Stimulated activated naive CD8-positive, alpha-beta T cell treated with anti-CD3 and anti-CD28 coated beads, Interleukin-15, Interleukin-2, amounts not matched to agents 100 ng/mL and 50 ng/mL, for 24 hours (primary cell): ENCODE measurements at regions not wholly inside any gene's neighbourhood (a gene's known extent, or its start where the extent isn't known, plus 50 kb on each side); places are given as distances from the start of the nearest gene placed in this dataset.
"Not testable (repeated sequence)": the region's sequence is repeated elsewhere in the genome, so short reads cannot be mapped to it uniquely, and the experiment has no call there.

Source experiments
- H3K27ac Mint-ChIP-seq: one replicate; pipeline ENCODE4 v1.8.0; 2021; ENCODE audit warnings: mild to moderate bottlenecking, mixed read lengths
- H3K27me3 Mint-ChIP-seq: one replicate; pipeline ENCODE4 v1.8.0; 2021; ENCODE audit warnings: mixed read lengths
- H3K36me3 Mint-ChIP-seq: one replicate; pipeline ENCODE4 v1.8.0; 2021; ENCODE audit warnings: low read depth, mixed read lengths
- H3K4me1 Mint-ChIP-seq: one replicate; pipeline ENCODE4 v1.8.0; 2021; ENCODE audit warnings: low read depth, mixed read lengths
- H3K4me3 Mint-ChIP-seq: one replicate; pipeline ENCODE4 v1.8.0; 2021; ENCODE audit warnings: mild to moderate bottlenecking, mixed read lengths
- H3K9me3 Mint-ChIP-seq: one replicate; pipeline ENCODE4 v1.8.0; 2021; ENCODE audit warnings: mixed read lengths

- Mint-ChIP-seq H3K9me3 (peaks cover 5% of the 10 kb centered on the region), H3K36me3 (no peaks in the 10 kb centered on the region), H3K27ac (no peak overlapping the region), H3K4me3 (no peak overlapping the region), H3K4me1 (no peaks in the 10 kb centered on the region), H3K27me3 (no peaks in the 10 kb centered on the region)
Measured at GRCh38 chr7:46100521-46100920, 179.4 kb upstream of the IGFBP3 start.

GRCh38 chr7:46099076-46099475, 178.0 kb upstream of the IGFBP3 start:
- no peaks in the 10 kb centered on the region for H3K27me3 Mint-ChIP-seq
- no peaks in the 10 kb centered on the region for H3K4me1 Mint-ChIP-seq
- H3K9me3 Mint-ChIP-seq: peaks cover 5% of the 10 kb centered on the region
- H3K27ac Mint-ChIP-seq: no peak overlapping the region
- no peak overlapping the region for H3K4me3 Mint-ChIP-seq
- no peaks in the 10 kb centered on the region for H3K36me3 Mint-ChIP-seq

GRCh38 chr7:46091071-46091470, 170.0 kb upstream of the IGFBP3 start:
- H3K27ac Mint-ChIP-seq: no peak overlapping the region

DNA sequence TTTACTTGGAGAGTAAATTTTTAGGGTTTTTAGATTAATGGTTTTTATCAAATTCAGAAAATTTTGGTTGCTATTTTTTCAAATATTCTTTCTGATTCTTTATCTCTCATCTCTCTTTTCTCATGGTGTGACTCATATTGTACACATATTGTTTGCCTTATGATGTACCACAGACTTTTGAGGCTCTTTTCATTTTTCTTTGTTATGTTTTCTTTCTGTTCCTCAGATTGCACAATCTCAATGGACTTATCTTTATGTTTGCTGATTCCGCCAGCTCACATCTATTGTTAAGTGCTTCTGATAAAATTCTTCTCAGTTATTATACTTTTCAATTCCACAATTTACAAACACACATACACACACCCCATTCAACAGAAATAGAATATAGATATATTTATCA, 168.2 kb upstream of the IGFBP3 start:
- peaks cover 17% of the 10 kb centered on the region for H3K9me3 Mint-ChIP-seq

More at GRCh38 chr7:46091071-46091470, 170.0 kb upstream of the IGFBP3 start:
- Mint-ChIP-seq H3K36me3 (no peaks in the 10 kb centered on the region), H3K27me3 (no peaks in the 10 kb centered on the region), H3K4me3 (no peak overlapping the region), H3K9me3 (peaks cover 17% of the 10 kb centered on the region), H3K4me1 (no peaks in the 10 kb centered on the region)

DNA sequence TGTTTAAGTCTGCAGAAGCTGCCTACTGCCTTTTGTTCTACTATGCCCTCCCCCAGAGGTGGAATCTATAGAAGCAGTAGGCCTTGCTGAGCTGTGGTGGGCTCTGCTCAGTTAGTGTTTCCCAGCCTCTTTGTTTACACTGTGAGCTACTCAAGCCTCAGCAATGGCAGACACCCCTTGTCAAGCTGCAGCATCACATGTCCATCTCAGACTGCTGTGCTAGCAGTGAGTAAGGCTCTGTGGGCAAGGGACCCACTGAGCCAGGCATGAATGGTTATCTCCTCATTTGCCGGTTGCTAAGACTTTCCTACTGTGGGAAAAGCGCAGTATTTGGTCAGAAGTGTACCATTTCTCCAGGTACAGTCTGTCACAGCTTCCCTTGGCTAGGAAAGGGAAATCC, 167.4 kb upstream of the IGFBP3 start:
- H3K4me3 Mint-ChIP-seq, H3K36me3 Mint-ChIP-seq, H3K4me1 Mint-ChIP-seq, H3K27me3 Mint-ChIP-seq, H3K27ac Mint-ChIP-seq: not testable (repeated sequence)
- H3K9me3 Mint-ChIP-seq: peaks cover 17% of the 10 kb centered on the region

More for the DNA sequence above, 168.2 kb upstream of the IGFBP3 start:
- H3K4me1 Mint-ChIP-seq: no peaks in the 10 kb centered on the region
- H3K4me3 Mint-ChIP-seq: no peak overlapping the region
- H3K27ac Mint-ChIP-seq: no peak overlapping the region
- no peaks in the 10 kb centered on the region for H3K36me3 Mint-ChIP-seq
- no peaks in the 10 kb centered on the region for H3K27me3 Mint-ChIP-seq

DNA sequence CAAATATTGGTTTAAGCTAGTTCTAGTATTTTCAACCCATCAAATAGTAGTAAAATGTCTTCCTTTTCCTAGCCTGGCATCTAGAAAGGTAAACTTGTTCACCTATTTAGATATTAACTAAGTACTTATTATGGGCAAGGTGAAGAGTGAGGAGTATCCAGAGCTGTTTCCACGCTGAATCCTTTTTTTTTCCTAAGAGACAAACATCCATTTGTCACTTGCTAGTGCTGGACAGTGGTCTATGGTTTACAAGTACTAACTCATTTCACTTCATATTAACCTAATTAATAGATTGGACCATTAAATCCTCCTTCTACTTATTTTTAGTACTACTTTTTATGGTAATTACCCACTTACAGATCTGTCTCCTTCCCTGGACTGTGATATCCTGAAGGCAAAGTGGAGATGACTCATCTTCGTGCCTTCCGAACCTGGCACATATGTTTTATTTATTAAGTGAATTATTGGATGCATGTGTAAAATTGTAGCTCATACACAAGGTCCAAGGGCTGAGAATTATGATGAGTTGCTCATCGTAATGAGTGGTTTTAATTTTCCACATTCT, 159.6 kb upstream of the IGFBP3 start:
- H3K9me3 Mint-ChIP-seq: no peaks in the 10 kb centered on the region
- H3K27me3 Mint-ChIP-seq: no peaks in the 10 kb centered on the region
- H3K36me3 Mint-ChIP-seq: no peaks in the 10 kb centered on the region
- no peaks in the 10 kb centered on the region for H3K4me1 Mint-ChIP-seq
- H3K27ac Mint-ChIP-seq: no peak overlapping the region
- no peak overlapping the region for H3K4me3 Mint-ChIP-seq

DNA sequence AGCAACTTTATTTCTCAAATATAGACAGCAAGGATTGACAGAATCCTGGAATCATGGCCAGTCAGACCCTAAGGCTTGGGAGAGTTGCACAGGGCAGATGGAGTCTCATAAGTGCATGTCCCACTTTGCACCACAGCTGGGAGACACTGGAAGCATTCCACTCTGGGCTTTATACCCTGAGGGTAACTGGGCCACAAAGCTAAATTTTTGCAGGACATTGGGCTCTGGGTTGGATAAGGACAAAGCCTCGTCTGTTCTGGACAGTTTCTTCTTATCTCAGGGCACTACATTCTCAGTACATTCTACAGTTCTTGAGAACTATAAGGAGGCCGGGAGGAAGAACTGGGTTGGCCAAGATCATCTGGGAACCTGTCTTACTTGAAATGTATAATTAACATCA, 158.3 kb upstream of the IGFBP3 start:
- Mint-ChIP-seq H3K36me3 (no peaks in the 10 kb centered on the region), H3K9me3 (no peaks in the 10 kb centered on the region), H3K27me3 (no peaks in the 10 kb centered on the region), H3K4me3 (no peak overlapping the region), H3K27ac (no peak overlapping the region), H3K4me1 (no peaks in the 10 kb centered on the region)

- Mint-ChIP-seq H3K27me3 (no peaks in the 10 kb centered on the region), H3K27ac (no peak overlapping the region), H3K9me3 (no peaks in the 10 kb centered on the region), H3K36me3 (no peaks in the 10 kb centered on the region), H3K4me3 (no peak overlapping the region), H3K4me1 (no peaks in the 10 kb centered on the region)
Measured at GRCh38 chr7:46076527-46076926, 155.5 kb upstream of the IGFBP3 start.

GRCh38 chr7:46072722-46073121, 151.7 kb upstream of the IGFBP3 start:
- H3K27ac Mint-ChIP-seq: no peak overlapping the region
- H3K36me3 Mint-ChIP-seq: no peaks in the 10 kb centered on the region
- no peaks in the 10 kb centered on the region for H3K27me3 Mint-ChIP-seq
- H3K4me3 Mint-ChIP-seq: no peak overlapping the region
- H3K9me3 Mint-ChIP-seq: no peaks in the 10 kb centered on the region
- H3K4me1 Mint-ChIP-seq: no peaks in the 10 kb centered on the region

- no peak overlapping the region for H3K27ac Mint-ChIP-seq
- no peak overlapping the region for H3K4me3 Mint-ChIP-seq
- no peaks in the 10 kb centered on the region for H3K27me3 Mint-ChIP-seq
- no peaks in the 10 kb centered on the region for H3K4me1 Mint-ChIP-seq
- no peaks in the 10 kb centered on the region for H3K9me3 Mint-ChIP-seq
- H3K36me3 Mint-ChIP-seq: no peaks in the 10 kb centered on the region
Measured at GRCh38 chr7:46071601-46072000, 150.5 kb upstream of the IGFBP3 start.

- Mint-ChIP-seq H3K27me3 (no peaks in the 10 kb centered on the region), H3K4me1 (no peaks in the 10 kb centered on the region), H3K27ac (no peak overlapping the region), H3K4me3 (no peak overlapping the region), H3K9me3 (no peaks in the 10 kb centered on the region), H3K36me3 (no peaks in the 10 kb centered on the region)
Measured at GRCh38 chr7:46071076-46071475, 150.0 kb upstream of the IGFBP3 start.

DNA sequence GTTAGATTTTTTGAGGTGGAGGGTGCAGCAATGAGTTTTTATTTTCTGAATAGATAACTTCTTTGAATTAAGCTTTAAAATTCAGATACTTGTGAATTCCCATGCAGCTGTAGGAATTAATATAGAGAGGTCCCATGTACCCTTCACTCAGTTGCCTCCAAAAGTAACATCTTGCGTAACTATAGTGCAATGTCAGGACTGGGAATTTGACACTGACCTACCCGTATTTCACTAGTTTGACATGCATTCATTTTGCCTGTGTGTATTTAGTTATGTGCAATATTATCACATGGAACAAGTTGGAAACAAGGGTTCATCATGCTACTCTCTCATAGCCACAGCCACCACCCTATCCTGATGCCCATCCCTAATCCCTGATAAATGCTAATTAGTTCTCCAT, 147.1 kb upstream of the IGFBP3 start:
- no peaks in the 10 kb centered on the region for H3K9me3 Mint-ChIP-seq
- no peaks in the 10 kb centered on the region for H3K36me3 Mint-ChIP-seq
- no peaks in the 10 kb centered on the region for H3K27me3 Mint-ChIP-seq
- no peak overlapping the region for H3K4me3 Mint-ChIP-seq
- H3K4me1 Mint-ChIP-seq: no peaks in the 10 kb centered on the region
- H3K27ac Mint-ChIP-seq: no peak overlapping the region

DNA sequence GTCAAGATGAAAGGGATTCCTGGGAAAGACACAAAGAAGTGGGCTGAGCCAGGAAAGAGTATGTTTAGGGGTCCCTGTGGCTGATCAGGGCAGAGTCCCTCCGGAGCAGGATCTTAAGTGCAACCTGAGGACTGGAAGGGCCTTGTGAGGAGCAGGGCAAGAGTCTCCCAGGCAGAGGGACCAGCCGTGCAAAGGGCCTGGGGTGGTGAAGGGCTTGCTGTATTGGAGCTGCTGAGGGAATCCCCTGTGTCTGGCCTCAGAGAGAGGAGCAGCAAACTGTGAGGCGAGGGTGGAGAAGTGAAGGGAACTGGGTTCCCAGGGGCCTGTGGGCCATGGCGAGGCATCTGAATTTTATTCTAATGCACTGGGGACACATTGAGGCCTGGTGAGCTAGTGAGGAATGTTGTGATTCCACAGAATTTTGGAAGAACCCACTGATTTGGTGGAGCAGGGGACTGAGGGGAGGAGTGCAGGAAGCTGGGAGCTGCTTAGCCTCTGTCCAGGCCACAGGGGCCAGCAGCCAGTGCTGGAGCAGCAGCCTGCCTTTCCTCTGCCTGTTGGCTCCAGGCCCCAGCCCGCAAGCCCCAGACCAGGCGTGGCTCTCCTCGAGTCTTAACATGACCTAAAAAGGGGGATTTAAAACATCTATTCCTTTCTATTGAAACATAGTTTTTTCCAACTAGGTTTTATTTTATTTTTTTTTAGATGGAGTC, 138.4 kb upstream of the IGFBP3 start:
- Mint-ChIP-seq H3K27ac (no peak overlapping the region), H3K9me3 (no peaks in the 10 kb centered on the region), H3K27me3 (no peaks in the 10 kb centered on the region), H3K4me1 (no peaks in the 10 kb centered on the region), H3K4me3 (no peak overlapping the region), H3K36me3 (no peaks in the 10 kb centered on the region)

GRCh38 chr7:46058086-46058823, 137.2 kb upstream of the IGFBP3 start:
- H3K4me3 Mint-ChIP-seq: no peak overlapping the region
- no peaks in the 10 kb centered on the region for H3K27me3 Mint-ChIP-seq
- no peak overlapping the region for H3K27ac Mint-ChIP-seq

DNA sequence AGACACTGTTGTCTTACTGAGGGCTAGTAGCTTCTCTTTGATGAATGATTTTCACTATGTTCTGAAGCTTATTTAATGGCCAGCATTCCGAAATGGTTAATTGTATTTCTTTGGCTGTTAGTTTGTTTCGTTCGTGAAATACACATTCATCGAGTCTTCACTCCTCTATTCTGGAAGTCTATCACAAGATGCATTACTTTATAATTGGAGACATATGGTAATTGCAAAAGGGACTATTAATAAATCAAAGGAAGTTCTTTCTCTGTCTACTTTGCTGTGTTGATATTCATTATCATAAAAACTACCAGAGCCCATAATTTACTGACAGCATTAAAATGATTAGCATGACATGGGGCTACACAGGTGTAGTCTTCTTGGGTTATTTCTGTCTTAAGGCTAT, 133.8 kb upstream of the IGFBP3 start:
- Mint-ChIP-seq H3K9me3 (no peaks in the 10 kb centered on the region), H3K36me3 (no peaks in the 10 kb centered on the region), H3K27me3 (no peaks in the 10 kb centered on the region), H3K27ac (no peak overlapping the region), H3K4me3 (no peak overlapping the region), H3K4me1 (no peaks in the 10 kb centered on the region)

More at GRCh38 chr7:46058086-46058823, 137.2 kb upstream of the IGFBP3 start:
- Mint-ChIP-seq H3K4me1 (no peaks in the 10 kb centered on the region), H3K36me3 (no peaks in the 10 kb centered on the region), H3K9me3 (no peaks in the 10 kb centered on the region)
